ENCODE measurements at regions not wholly inside any gene's neighbourhood (a gene's known extent, or its start where the extent isn't known, plus 50 kb on each side); places are given as distances from the start of the nearest gene placed in this dataset.

DNA sequence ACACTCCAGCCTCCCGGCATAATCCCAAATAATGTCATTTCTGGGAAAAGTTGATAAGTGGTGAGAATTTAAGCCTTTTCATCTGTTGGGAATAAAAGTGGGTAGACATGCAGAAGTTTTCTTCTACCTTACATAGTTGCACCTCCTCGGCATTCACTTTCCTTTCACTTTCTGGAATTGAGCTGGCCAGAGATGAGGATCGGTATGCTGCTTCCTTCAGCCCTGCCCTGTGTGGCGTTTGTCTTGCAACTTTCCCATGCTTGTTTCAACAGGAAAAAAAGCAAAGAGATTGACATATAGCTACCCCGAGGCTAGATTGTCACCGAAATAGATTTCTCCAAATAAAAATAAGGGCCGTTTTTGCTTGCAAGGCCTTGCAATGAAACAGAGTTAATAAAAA lies 65.8 kb upstream of the JAG1 start:
- peaks cover 10% of the 10 kb centered on the region for H3K4me1 ChIP-seq (ENCODE audit: insufficient read depth, poor library complexity, severe bottlenecking)
- peak overlapping the region; percentile 19 for H3K4me3 ChIP-seq (ENCODE audit: severe bottlenecking)
- DNase-seq (ENCODE audit: low spot score), result no peak
- ATAC-seq (ENCODE audit: low read depth), result peak; percentile 97
- H3K9me3 ChIP-seq (ENCODE audit: severe bottlenecking), result no peaks in the 10 kb centered on the region
- H3K27me3 ChIP-seq (ENCODE audit: insufficient read depth, poor library complexity, severe bottlenecking), result peaks cover 3% of the 10 kb centered on the region
- TF ChIP-seq, protein P1, sequence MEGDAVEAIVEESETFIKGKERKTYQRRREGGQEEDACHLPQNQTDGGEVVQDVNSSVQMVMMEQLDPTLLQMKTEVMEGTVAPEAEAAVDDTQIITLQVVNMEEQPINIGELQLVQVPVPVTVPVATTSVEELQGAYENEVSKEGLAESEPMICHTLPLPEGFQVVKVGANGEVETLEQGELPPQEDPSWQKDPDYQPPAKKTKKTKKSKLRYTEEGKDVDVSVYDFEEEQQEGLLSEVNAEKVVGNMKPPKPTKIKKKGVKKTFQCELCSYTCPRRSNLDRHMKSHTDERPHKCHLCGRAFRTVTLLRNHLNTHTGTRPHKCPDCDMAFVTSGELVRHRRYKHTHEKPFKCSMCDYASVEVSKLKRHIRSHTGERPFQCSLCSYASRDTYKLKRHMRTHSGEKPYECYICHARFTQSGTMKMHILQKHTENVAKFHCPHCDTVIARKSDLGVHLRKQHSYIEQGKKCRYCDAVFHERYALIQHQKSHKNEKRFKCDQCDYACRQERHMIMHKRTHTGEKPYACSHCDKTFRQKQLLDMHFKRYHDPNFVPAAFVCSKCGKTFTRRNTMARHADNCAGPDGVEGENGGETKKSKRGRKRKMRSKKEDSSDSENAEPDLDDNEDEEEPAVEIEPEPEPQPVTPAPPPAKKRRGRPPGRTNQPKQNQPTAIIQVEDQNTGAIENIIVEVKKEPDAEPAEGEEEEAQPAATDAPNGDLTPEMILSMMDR (IDR thresholded peaks at IDR 0.05; ENCODE audit: poor library complexity, severe bottlenecking), result no peak
- H3K36me3 ChIP-seq (ENCODE audit: low read depth), result no peaks in the 10 kb centered on the region
- no peak overlapping the region for H3K27ac ChIP-seq (ENCODE audit: poor library complexity, severe bottlenecking)

- TF ChIP-seq, protein P1 (IDR thresholded peaks at IDR 0.05; ENCODE audit: poor library complexity, severe bottlenecking), result no peak
- peaks cover 3% of the 10 kb centered on the region for H3K27me3 ChIP-seq (ENCODE audit: insufficient read depth, poor library complexity, severe bottlenecking)
- no peak overlapping the region for H3K4me3 ChIP-seq (ENCODE audit: severe bottlenecking)
- no peak for ATAC-seq (ENCODE audit: low read depth)
- H3K36me3 ChIP-seq (ENCODE audit: low read depth), result no peaks in the 10 kb centered on the region
- no peak overlapping the region for H3K27ac ChIP-seq (ENCODE audit: poor library complexity, severe bottlenecking)
- H3K4me1 ChIP-seq (ENCODE audit: insufficient read depth, poor library complexity, severe bottlenecking), result peaks cover 10% of the 10 kb centered on the region
- no peak for DNase-seq (ENCODE audit: low spot score)
- H3K9me3 ChIP-seq (ENCODE audit: severe bottlenecking), result no peaks in the 10 kb centered on the region
Observed at GRCh38 chr20:10741060-10741459, 67.3 kb upstream of the JAG1 start.

DNA sequence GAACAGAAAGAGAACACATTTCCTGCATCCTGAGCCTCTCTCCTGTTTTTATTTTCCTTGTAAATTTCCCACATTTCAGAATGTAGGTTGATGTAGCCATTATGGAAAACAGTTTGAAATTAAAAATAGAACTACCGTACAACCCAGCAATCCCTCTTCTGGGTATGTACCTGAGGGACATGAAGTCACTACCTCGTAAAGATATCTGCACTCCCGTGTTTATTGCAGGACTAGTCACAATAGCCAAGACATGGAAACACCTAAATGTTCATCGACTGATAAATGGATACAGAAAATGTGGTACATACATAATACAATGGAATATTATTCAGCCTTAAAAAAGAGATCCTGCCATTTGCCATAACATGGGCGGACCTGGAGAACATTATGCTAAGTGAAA lies 72.0 kb upstream of the JAG1 start:
- no peaks in the 10 kb centered on the region for H3K36me3 ChIP-seq (ENCODE audit: low read depth)
- DNase-seq (ENCODE audit: low spot score) (no peak), ATAC-seq (ENCODE audit: low read depth) (no peak)
- TF ChIP-seq, protein P1 (IDR thresholded peaks at IDR 0.05; ENCODE audit: poor library complexity, severe bottlenecking), result no peak
- H3K27me3 ChIP-seq (ENCODE audit: insufficient read depth, poor library complexity, severe bottlenecking), result no peaks in the 10 kb centered on the region
- no peaks in the 10 kb centered on the region for H3K9me3 ChIP-seq (ENCODE audit: severe bottlenecking)
- no peaks in the 10 kb centered on the region for H3K4me1 ChIP-seq (ENCODE audit: insufficient read depth, poor library complexity, severe bottlenecking)
- no peak overlapping the region for H3K27ac ChIP-seq (ENCODE audit: poor library complexity, severe bottlenecking)
- H3K4me3 ChIP-seq (ENCODE audit: severe bottlenecking), result no peak overlapping the region

GRCh38 chr20:10747019-10747418 lies 73.2 kb upstream of the JAG1 start:
- ATAC-seq (ENCODE audit: low read depth) (no peak), DNase-seq (ENCODE audit: low spot score) (no peak)
- H3K36me3 ChIP-seq (ENCODE audit: low read depth), result no peaks in the 10 kb centered on the region
- H3K27me3 ChIP-seq (ENCODE audit: insufficient read depth, poor library complexity, severe bottlenecking), result no peaks in the 10 kb centered on the region
- TF ChIP-seq, protein P1 (IDR thresholded peaks at IDR 0.05; ENCODE audit: poor library complexity, severe bottlenecking), result no peak
- H3K4me3 ChIP-seq (ENCODE audit: severe bottlenecking), result no peak overlapping the region
- H3K4me1 ChIP-seq (ENCODE audit: insufficient read depth, poor library complexity, severe bottlenecking), result no peaks in the 10 kb centered on the region
- H3K9me3 ChIP-seq (ENCODE audit: severe bottlenecking), result no peaks in the 10 kb centered on the region
- H3K27ac ChIP-seq (ENCODE audit: poor library complexity, severe bottlenecking), result no peak overlapping the region

DNA sequence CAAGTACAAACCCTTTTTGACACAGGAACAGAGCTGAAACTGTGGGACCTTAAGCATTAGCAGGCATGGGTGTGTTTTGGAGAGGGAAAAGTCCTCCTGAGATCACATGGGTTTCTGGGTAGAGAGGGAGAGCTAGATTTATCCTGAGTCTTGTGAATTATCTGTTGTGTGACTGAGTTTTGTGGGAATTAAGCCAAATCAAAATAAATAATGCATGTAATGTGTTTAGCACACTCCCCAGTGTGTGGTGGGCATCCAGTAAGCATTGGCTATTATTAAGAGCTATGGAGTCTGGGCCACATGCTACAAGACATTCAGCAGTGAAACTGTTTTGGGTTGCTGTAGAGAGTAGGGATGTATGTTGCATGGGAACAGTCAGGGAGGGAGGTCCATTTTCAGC lies 75.3 kb upstream of the JAG1 start:
- H3K9me3 ChIP-seq (ENCODE audit: severe bottlenecking), result no peaks in the 10 kb centered on the region
- no peaks in the 10 kb centered on the region for H3K27me3 ChIP-seq (ENCODE audit: insufficient read depth, poor library complexity, severe bottlenecking)
- H3K4me3 ChIP-seq (ENCODE audit: severe bottlenecking), result no peak overlapping the region
- DNase-seq (ENCODE audit: low spot score), result no peak
- TF ChIP-seq, protein P1 (IDR thresholded peaks at IDR 0.05; ENCODE audit: poor library complexity, severe bottlenecking), result no peak
- H3K4me1 ChIP-seq (ENCODE audit: insufficient read depth, poor library complexity, severe bottlenecking), result no peaks in the 10 kb centered on the region
- ATAC-seq (ENCODE audit: low read depth), result no peak
- no peaks in the 10 kb centered on the region for H3K36me3 ChIP-seq (ENCODE audit: low read depth)
- H3K27ac ChIP-seq (ENCODE audit: poor library complexity, severe bottlenecking), result no peak overlapping the region

Measured in RWPE2 (cell line).